DMS 273 treated with DMSO at 0.1 percent for 48 hours (cell line): ENCODE measurements at regions not wholly inside any gene's neighbourhood (a gene's known extent, or its start where the extent isn't known, plus 50 kb on each side); places are given as distances from the start of the nearest gene placed in this dataset.

Experiments used
- DNase-seq: peaks from one replicate; lab custom pipeline; 2025; lab: John Stamatoyannopoulos, UW

GRCh38 chr4:120431180-120431579 is 364.5 kb upstream of the MAD2L1 start:
- no peak for DNase-seq

GRCh38 chr4:120418146-120418545 is 351.5 kb upstream of the MAD2L1 start:
- DNase-seq, result no peak

- no peak for DNase-seq
These were observed 349.2 kb upstream of the MAD2L1 start for GRCh38 chr4:120415896-120416295.

GRCh38 chr4:120406960-120407359 is 340.3 kb upstream of the MAD2L1 start:
- DNase-seq, result no peak

GRCh38 chr4:120403296-120403695 is 336.6 kb upstream of the MAD2L1 start:
- DNase-seq, result no peak

GRCh38 chr4:120400441-120400840 is 333.8 kb upstream of the MAD2L1 start:
- DNase-seq, result no peak

GRCh38 chr4:120399826-120400225 is 333.2 kb upstream of the MAD2L1 start:
- DNase-seq, result no peak

GRCh38 chr4:120395746-120396145 is 329.1 kb upstream of the MAD2L1 start:
- DNase-seq, result no peak

- no peak for DNase-seq
These were observed 289.2 kb upstream of the MAD2L1 start for GRCh38 chr4:120355881-120356280.

- DNase-seq, result no peak
These were observed 287.7 kb upstream of the MAD2L1 start for GRCh38 chr4:120354381-120354780.

- DNase-seq, result no peak
These were observed 286.6 kb upstream of the MAD2L1 start for GRCh38 chr4:120353235-120353634.

GRCh38 chr4:120352739-120353138 is 286.1 kb upstream of the MAD2L1 start:
- no peak for DNase-seq

- DNase-seq, result no peak
These were observed 282.3 kb upstream of the MAD2L1 start for GRCh38 chr4:120348948-120349347.

- DNase-seq, result no peak
These were observed 281.9 kb upstream of the MAD2L1 start for GRCh38 chr4:120348521-120348920.

- no peak for DNase-seq
These were observed 265.1 kb upstream of the MAD2L1 start for GRCh38 chr4:120331486-120332370.

- DNase-seq, result no peak
These were observed 262.7 kb upstream of the MAD2L1 start for GRCh38 chr4:120329386-120329785.

GRCh38 chr4:120327276-120327675 is 260.6 kb upstream of the MAD2L1 start:
- DNase-seq, result no peak

GRCh38 chr4:120319046-120319767 is 252.6 kb upstream of the MAD2L1 start:
- no peak for DNase-seq

GRCh38 chr4:120318196-120318846 is 251.7 kb upstream of the MAD2L1 start:
- DNase-seq, result no peak

GRCh38 chr4:120317713-120318112 is 251.1 kb upstream of the MAD2L1 start:
- DNase-seq, result no peak

GRCh38 chr4:120316416-120316815 is 249.8 kb upstream of the MAD2L1 start:
- DNase-seq, result no peak

- DNase-seq, result no peak
These were observed 248.3 kb upstream of the MAD2L1 start for GRCh38 chr4:120314969-120315368.

GRCh38 chr4:120304801-120305200 is 238.2 kb upstream of the MAD2L1 start:
- no peak for DNase-seq
